ENCODE measurements at regions not wholly inside any gene's neighbourhood (a gene's known extent, or its start where the extent isn't known, plus 50 kb on each side); places are given as distances from the start of the nearest gene placed in this dataset.

DNA sequence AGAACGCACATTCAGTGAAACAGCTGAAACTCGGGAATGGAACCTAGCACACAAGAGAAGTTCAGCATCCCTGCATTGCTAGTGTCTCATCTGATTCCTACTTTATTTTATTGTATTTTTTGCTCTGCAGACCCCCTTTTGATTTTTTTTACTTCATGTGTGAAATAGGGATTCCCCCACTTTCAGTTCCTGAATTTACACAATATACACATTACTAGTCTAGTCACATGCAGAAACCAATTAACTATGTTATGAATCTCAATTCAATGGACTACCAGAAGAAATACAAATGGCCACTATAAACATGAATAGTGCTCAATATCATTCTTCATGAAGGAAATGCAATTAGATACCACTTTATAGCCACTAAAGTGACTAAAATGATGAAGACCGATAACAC, 386.1 kb upstream of the COBL start:
- Histone ChIP-seq H3K36me3 (ENCODE audit: control insufficient read depth in 2 of 2, insufficient read depth in 2 of 2, low read length in 1 of 2) (no peaks in the 10 kb centered on the region), H3K27ac (ENCODE audit: low read depth in 1 of 2, low read length in 1 of 2) (no peak overlapping the region), H3K4me1 (ENCODE audit: control insufficient read depth in 2 of 2, insufficient read depth in 2 of 2, low read length in 2 of 2) (no peaks in the 10 kb centered on the region), H3K4me3 (ENCODE audit: low read length in 2 of 2) (no peak overlapping the region), H3K9me3 (ENCODE audit: control insufficient read depth in 2 of 2, insufficient read depth in 1 of 2, low read length in 1 of 2) (no peaks in the 10 kb centered on the region), H3K27me3 (ENCODE audit: control insufficient read depth in 2 of 2, insufficient read depth in 1 of 2, low read length in 1 of 2) (no peaks in the 10 kb centered on the region)
- DNase-seq (ENCODE audit: low read depth in 6 of 9, low spot score in 9 of 9) = no peak
- WGBS = 81% methylated on average over 3 of the region's 3 CpGs

- Histone ChIP-seq H3K9me3 (ENCODE audit: control insufficient read depth in 2 of 2, insufficient read depth in 1 of 2, low read length in 1 of 2) (no peaks in the 10 kb centered on the region), H3K27ac (ENCODE audit: low read depth in 1 of 2, low read length in 1 of 2) (no peak overlapping the region), H3K4me3 (ENCODE audit: low read length in 2 of 2) (no peak overlapping the region), H3K4me1 (ENCODE audit: control insufficient read depth in 2 of 2, insufficient read depth in 2 of 2, low read length in 2 of 2) (no peaks in the 10 kb centered on the region), H3K36me3 (ENCODE audit: control insufficient read depth in 2 of 2, insufficient read depth in 2 of 2, low read length in 1 of 2) (no peaks in the 10 kb centered on the region), H3K27me3 (ENCODE audit: control insufficient read depth in 2 of 2, insufficient read depth in 1 of 2, low read length in 1 of 2) (no peaks in the 10 kb centered on the region)
- no peak for DNase-seq (ENCODE audit: low read depth in 6 of 9, low spot score in 9 of 9)
- 91% methylated on average over 2 of the region's 2 CpGs for WGBS
Measured at GRCh38 chr7:51701935-51702334, 385.3 kb upstream of the COBL start.

DNA sequence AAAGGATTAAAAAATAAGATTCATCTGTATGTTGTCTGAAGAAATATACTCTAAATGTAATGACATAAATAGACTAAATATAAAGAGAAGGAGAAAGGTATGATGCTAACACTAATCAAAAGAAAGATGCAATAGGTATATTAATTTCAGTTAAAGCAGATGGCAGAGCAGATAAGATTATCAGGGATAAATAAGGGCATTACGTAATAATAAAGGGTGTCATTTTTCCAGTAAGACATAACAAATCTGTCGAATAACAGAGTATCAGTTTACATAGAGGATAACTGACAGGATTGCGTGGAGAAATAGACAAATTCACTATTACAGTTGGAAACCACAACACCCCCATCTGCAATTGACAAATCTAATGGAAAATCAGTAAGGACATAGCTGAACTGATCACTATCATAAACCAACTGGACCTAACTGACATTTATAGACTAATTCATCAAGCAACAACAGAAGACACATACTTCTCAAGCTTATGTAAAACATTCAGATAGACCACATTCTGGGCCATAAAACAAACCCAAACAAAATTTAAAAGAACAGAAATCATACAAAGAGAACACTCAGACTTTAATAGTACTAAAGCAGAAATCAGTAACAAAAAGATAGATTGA, 384.1 kb upstream of the COBL start:
- 73% methylated on average over 3 of the region's 3 CpGs for WGBS
- DNase-seq (ENCODE audit: low read depth in 6 of 9, low spot score in 9 of 9) = no peak
- H3K9me3 ChIP-seq (ENCODE audit: control insufficient read depth in 2 of 2, insufficient read depth in 1 of 2, low read length in 1 of 2) = no peaks in the 10 kb centered on the region

DNA sequence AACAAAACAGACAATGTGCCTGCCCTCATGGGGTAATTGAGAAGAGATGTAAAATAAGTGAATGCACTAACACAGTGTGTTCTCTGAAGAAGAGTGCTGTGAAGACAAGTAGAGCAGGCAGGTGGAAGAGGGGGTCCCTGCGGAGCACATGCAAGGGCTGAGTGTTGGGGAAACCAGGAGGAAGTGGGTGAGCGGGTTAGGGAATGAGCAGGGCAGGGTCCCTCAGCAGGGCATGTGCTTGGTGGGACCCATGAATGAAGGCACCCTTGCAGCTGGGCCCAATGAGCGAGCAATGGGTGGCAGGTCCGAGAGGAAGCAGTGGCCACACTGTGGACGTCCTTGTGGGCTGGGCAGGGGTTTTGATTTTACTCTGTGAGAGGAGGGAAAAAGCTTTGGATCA, 376.6 kb upstream of the COBL start:
- no peak for DNase-seq (ENCODE audit: low read depth in 6 of 9, low spot score in 9 of 9)
- H3K4me3 ChIP-seq (ENCODE audit: low read length in 2 of 2) = no peak overlapping the region

More for the DNA sequence above, 384.1 kb upstream of the COBL start:
- no peaks in the 10 kb centered on the region for H3K36me3 ChIP-seq (ENCODE audit: control insufficient read depth in 2 of 2, insufficient read depth in 2 of 2, low read length in 1 of 2)
- H3K27me3 ChIP-seq (ENCODE audit: control insufficient read depth in 2 of 2, insufficient read depth in 1 of 2, low read length in 1 of 2) = no peaks in the 10 kb centered on the region
- no peak overlapping the region for H3K4me3 ChIP-seq (ENCODE audit: low read length in 2 of 2)
- H3K27ac ChIP-seq (ENCODE audit: low read depth in 1 of 2, low read length in 1 of 2) = no peak overlapping the region
- no peaks in the 10 kb centered on the region for H3K4me1 ChIP-seq (ENCODE audit: control insufficient read depth in 2 of 2, insufficient read depth in 2 of 2, low read length in 2 of 2)

GRCh38 chr7:51689547-51689946, 372.9 kb upstream of the COBL start:
- Histone ChIP-seq H3K4me3 (ENCODE audit: low read length in 2 of 2) (no peak overlapping the region), H3K4me1 (ENCODE audit: control insufficient read depth in 2 of 2, insufficient read depth in 2 of 2, low read length in 2 of 2) (no peaks in the 10 kb centered on the region), H3K9me3 (ENCODE audit: control insufficient read depth in 2 of 2, insufficient read depth in 1 of 2, low read length in 1 of 2) (no peaks in the 10 kb centered on the region), H3K36me3 (ENCODE audit: control insufficient read depth in 2 of 2, insufficient read depth in 2 of 2, low read length in 1 of 2) (no peaks in the 10 kb centered on the region), H3K27me3 (ENCODE audit: control insufficient read depth in 2 of 2, insufficient read depth in 1 of 2, low read length in 1 of 2) (no peaks in the 10 kb centered on the region), H3K27ac (ENCODE audit: low read depth in 1 of 2, low read length in 1 of 2) (no peak overlapping the region)
- WGBS = 90% methylated on average over 3 of the region's 3 CpGs
- DNase-seq (ENCODE audit: low read depth in 6 of 9, low spot score in 9 of 9) = no peak

More for the DNA sequence above, 376.6 kb upstream of the COBL start:
- H3K27ac ChIP-seq (ENCODE audit: low read depth in 1 of 2, low read length in 1 of 2) = no peak overlapping the region
- H3K36me3 ChIP-seq (ENCODE audit: control insufficient read depth in 2 of 2, insufficient read depth in 2 of 2, low read length in 1 of 2) = no peaks in the 10 kb centered on the region
- no peaks in the 10 kb centered on the region for H3K27me3 ChIP-seq (ENCODE audit: control insufficient read depth in 2 of 2, insufficient read depth in 1 of 2, low read length in 1 of 2)
- 84% methylated on average over 5 of the region's 5 CpGs for WGBS
- H3K4me1 ChIP-seq (ENCODE audit: control insufficient read depth in 2 of 2, insufficient read depth in 2 of 2, low read length in 2 of 2) = no peaks in the 10 kb centered on the region
- no peaks in the 10 kb centered on the region for H3K9me3 ChIP-seq (ENCODE audit: control insufficient read depth in 2 of 2, insufficient read depth in 1 of 2, low read length in 1 of 2)

DNA sequence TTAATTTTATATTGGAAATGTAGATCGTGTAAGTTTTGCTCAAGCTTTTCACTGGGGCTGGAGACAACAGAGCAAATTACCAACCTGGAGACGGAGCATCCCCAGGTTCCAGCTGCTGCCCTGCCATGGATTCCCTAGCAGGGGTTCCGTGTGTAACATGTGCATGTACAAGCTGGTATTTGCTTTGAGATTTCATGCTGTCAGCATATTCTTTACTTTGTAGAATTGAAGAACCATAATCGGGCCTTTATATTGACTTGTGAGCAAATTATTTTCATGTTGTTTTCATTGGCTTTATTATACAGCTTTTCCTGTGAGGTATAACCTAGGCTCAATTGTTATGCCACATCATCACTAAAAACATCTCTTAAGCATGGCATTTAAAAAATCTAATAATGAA, 369.2 kb upstream of the COBL start:
- no peaks in the 10 kb centered on the region for H3K4me1 ChIP-seq (ENCODE audit: control insufficient read depth in 2 of 2, insufficient read depth in 2 of 2, low read length in 2 of 2)
- 97% methylated on average over 4 of the region's 4 CpGs for WGBS

GRCh38 chr7:51680594-51681399, 364.2 kb upstream of the COBL start:
- H3K4me1 ChIP-seq (ENCODE audit: control insufficient read depth in 2 of 2, insufficient read depth in 2 of 2, low read length in 2 of 2) = no peaks in the 10 kb centered on the region
- H3K27ac ChIP-seq (ENCODE audit: low read depth in 1 of 2, low read length in 1 of 2) = no peak overlapping the region
- WGBS = 84% methylated on average over 13 of the region's 13 CpGs
- no peak for DNase-seq (ENCODE audit: low read depth in 6 of 9, low spot score in 9 of 9)
- no peak overlapping the region for H3K4me3 ChIP-seq (ENCODE audit: low read length in 2 of 2)
- no peaks in the 10 kb centered on the region for H3K9me3 ChIP-seq (ENCODE audit: control insufficient read depth in 2 of 2, insufficient read depth in 1 of 2, low read length in 1 of 2)
- no peaks in the 10 kb centered on the region for H3K27me3 ChIP-seq (ENCODE audit: control insufficient read depth in 2 of 2, insufficient read depth in 1 of 2, low read length in 1 of 2)
- H3K36me3 ChIP-seq (ENCODE audit: control insufficient read depth in 2 of 2, insufficient read depth in 2 of 2, low read length in 1 of 2) = no peaks in the 10 kb centered on the region

More for the DNA sequence above, 369.2 kb upstream of the COBL start:
- Histone ChIP-seq H3K9me3 (ENCODE audit: control insufficient read depth in 2 of 2, insufficient read depth in 1 of 2, low read length in 1 of 2) (no peaks in the 10 kb centered on the region), H3K27ac (ENCODE audit: low read depth in 1 of 2, low read length in 1 of 2) (no peak overlapping the region), H3K36me3 (ENCODE audit: control insufficient read depth in 2 of 2, insufficient read depth in 2 of 2, low read length in 1 of 2) (no peaks in the 10 kb centered on the region), H3K4me3 (ENCODE audit: low read length in 2 of 2) (no peak overlapping the region), H3K27me3 (ENCODE audit: control insufficient read depth in 2 of 2, insufficient read depth in 1 of 2, low read length in 1 of 2) (no peaks in the 10 kb centered on the region)
- DNase-seq (ENCODE audit: low read depth in 6 of 9, low spot score in 9 of 9) = no peak

- Histone ChIP-seq H3K9me3 (ENCODE audit: control insufficient read depth in 2 of 2, insufficient read depth in 1 of 2, low read length in 1 of 2) (no peaks in the 10 kb centered on the region), H3K27me3 (ENCODE audit: control insufficient read depth in 2 of 2, insufficient read depth in 1 of 2, low read length in 1 of 2) (no peaks in the 10 kb centered on the region), H3K4me3 (ENCODE audit: low read length in 2 of 2) (no peak overlapping the region), H3K27ac (ENCODE audit: low read depth in 1 of 2, low read length in 1 of 2) (no peak overlapping the region), H3K4me1 (ENCODE audit: control insufficient read depth in 2 of 2, insufficient read depth in 2 of 2, low read length in 2 of 2) (no peaks in the 10 kb centered on the region), H3K36me3 (ENCODE audit: control insufficient read depth in 2 of 2, insufficient read depth in 2 of 2, low read length in 1 of 2) (no peaks in the 10 kb centered on the region)
- 89% methylated on average over 9 of the region's 9 CpGs for WGBS
- no peak for DNase-seq (ENCODE audit: low read depth in 6 of 9, low spot score in 9 of 9)
Measured at GRCh38 chr7:51679358-51679757, 362.7 kb upstream of the COBL start.

DNA sequence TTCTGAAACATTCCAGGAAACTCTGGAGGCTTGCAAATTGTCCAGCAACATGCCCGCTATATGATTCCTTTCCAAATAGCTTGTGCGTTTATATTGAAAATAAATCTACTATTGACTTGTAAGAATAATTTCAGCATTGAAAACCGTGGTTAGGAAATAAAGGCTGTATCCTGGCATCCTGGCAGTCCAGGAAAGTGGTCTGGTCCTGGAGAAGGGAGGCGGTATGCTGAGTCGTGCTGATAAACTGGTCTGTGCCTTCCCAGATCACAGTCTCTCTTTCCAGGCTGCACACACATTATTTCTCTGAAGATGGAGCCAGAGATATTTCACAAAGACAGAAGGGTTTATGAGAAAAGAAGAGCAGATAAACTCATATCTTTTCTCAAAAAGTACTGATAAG, 350.1 kb upstream of the COBL start:
- Histone ChIP-seq H3K4me1 (ENCODE audit: control insufficient read depth in 2 of 2, insufficient read depth in 2 of 2, low read length in 2 of 2) (no peaks in the 10 kb centered on the region), H3K4me3 (ENCODE audit: low read length in 2 of 2) (no peak overlapping the region), H3K27me3 (ENCODE audit: control insufficient read depth in 2 of 2, insufficient read depth in 1 of 2, low read length in 1 of 2) (no peaks in the 10 kb centered on the region), H3K9me3 (ENCODE audit: control insufficient read depth in 2 of 2, insufficient read depth in 1 of 2, low read length in 1 of 2) (no peaks in the 10 kb centered on the region), H3K36me3 (ENCODE audit: control insufficient read depth in 2 of 2, insufficient read depth in 2 of 2, low read length in 1 of 2) (no peaks in the 10 kb centered on the region), H3K27ac (ENCODE audit: low read depth in 1 of 2, low read length in 1 of 2) (no peak overlapping the region)
- 56% methylated on average over 5 of the region's 5 CpGs for WGBS
- no peak for DNase-seq (ENCODE audit: low read depth in 6 of 9, low spot score in 9 of 9)

All from thymus (tissue), 11 donors.